Fibroblast of skin of right quadriceps (primary cell): ENCODE measurements at regions not wholly inside any gene's neighbourhood (a gene's known extent, or its start where the extent isn't known, plus 50 kb on each side); places are given as distances from the start of the nearest gene placed in this dataset.
A peak's percentile ranks its signal among the peaks of the same experiment; 100 is the strongest.

Experiments used
- DNase-seq: peaks from one replicate; pipeline ENCODE4 v3.0.0-alpha.2; 2013

DNA sequence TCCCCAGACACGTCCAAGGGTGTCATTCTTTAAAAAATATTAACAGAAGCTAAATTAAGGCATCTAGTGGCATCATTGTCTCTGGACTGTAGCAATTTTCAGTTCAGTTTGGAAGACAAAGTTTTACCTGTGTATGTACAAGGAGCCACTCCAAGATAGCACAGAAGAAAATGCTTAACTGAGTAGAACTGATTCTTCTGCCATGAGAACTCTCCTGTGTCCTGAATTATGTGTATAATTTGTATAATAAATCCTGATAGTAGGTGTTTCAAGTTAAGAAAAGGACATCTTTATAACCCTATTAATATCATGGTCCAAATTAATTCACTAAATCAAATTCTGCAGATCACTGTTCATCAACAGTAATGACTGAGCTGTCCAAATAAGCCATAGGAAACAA is 1104.0 kb downstream of the XPNPEP1 start:
- DNase-seq, result no peak

DNA sequence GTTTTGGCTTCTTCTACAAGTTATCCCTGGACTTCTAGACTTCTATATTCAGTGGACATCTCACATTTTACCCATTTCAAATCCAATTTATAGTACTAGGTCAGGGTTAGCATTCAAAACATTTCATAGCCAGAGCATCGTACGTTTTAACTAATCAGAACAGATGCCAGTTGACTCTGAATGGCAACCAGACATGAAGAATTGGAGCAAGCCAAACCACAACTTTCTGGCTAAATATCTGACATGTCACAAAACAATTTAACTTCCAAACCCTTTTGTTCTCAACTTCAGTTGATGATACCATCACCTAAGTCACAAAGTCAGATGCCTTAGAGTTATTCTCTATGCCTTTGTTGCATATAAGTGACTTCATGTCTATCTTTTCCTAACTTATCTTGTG is 1105.7 kb downstream of the XPNPEP1 start:
- DNase-seq, result no peak

DNA sequence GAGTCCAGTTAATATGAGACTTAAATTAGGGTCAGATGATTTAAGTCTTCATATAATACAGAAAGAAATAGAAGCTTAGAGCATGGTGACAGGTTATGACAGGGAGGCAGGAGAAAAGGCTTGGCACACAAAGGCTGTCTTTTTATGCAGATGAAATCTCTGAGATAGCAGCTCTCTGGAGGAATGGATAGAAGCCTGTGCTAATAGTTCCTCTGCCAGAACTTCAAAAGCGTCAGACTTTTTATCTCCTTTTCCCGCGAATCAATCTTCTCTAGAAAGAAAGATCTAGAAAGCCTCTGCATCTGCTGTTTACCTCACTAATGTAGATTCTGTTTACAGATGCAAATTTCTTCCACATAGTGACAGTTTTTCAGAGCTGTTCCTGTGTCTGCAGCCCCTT is 1106.2 kb downstream of the XPNPEP1 start:
- no peak for DNase-seq

DNA sequence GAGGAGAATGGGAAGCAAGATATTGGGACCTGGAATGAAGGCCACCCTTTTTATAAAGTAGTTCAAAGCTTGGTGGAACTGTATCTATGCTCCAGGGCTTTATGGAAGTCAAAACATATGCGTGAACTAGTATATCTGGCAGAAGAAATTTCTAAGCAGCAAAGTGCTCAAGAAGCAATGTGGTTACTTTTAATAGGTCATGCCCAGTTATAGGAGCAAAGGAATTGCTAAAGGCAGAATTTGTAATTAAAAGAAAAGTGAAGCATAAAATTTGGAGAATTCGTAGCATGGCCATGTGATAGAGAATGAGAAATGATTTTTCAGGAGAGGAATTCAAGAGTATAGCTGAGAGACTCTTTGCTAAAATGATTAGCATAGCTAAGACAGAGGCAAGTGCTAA is 1110.4 kb downstream of the XPNPEP1 start:
- DNase-seq, result no peak

DNA sequence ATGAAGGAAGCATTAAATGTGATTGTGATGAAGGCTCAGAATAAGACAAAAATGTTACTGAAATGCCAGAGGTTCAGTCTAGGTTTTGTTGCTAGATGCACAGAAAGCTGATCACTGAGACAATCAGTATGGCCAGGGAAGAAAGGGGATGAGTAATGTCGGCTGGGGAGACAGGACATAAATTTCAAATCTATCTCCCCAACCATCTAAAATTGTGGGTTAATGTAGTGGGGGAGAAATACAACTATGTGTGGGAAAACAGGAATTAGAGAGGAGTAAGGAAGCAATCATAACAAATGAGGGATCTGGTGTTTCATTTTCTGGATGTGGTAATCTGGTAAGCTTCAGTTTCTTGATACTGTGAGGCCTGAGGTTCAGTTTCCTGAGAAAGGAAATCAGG is 1111.0 kb downstream of the XPNPEP1 start:
- peak; percentile 89 for DNase-seq

DNA sequence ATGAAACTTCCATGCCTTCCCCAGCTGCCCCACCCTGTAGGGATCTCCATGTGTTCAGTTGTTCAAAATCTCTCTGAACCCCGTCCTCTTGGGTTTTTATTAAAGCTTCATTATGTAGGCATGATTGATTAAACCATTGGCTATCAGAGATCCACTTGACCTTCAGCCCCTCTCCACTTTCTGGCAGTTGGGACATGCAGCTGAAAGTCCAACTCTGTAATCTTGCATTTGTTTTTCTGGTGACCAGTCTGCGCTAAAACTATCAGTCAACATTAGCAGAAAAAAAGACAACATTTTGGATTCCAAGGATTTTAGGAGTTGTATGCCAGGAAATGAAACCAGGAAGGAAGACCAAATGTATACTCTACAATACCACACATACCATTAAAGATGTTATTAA is 1115.1 kb downstream of the XPNPEP1 start:
- no peak for DNase-seq

DNA sequence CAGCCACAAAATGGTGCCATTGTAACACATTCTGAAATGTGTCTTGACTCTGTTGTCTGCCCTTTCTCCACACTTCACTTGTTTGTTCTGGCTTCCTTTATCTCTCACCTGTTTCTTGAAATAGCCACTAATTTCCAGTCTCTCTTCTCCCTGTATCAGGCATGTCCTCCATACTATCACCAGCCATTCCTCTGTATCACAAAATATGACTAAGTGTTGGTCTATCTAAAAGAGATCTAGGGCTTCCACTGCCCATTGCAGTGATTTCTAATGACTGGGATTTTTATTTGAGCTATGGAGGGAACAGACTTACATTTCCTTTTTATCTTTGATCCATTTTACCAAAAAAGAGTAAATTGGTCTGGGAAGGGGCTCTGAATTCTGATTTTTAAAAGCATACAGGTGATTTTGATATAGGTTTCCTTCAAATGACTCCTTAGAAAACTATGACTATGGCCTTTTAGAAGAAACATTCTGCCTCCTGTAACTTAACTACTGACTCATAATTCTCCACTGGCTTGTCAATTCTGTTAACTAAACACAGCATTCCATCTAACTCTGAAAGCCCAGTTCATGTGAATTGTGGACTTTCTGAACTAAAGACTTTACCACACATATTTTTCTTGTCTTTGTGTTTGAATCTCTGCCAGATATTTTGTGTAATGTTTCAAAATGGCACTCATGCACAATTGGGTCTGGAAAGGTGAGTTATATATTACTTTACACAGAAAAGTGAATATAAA is 1121.4 kb downstream of the XPNPEP1 start:
- DNase-seq, result peak; percentile 90

DNA sequence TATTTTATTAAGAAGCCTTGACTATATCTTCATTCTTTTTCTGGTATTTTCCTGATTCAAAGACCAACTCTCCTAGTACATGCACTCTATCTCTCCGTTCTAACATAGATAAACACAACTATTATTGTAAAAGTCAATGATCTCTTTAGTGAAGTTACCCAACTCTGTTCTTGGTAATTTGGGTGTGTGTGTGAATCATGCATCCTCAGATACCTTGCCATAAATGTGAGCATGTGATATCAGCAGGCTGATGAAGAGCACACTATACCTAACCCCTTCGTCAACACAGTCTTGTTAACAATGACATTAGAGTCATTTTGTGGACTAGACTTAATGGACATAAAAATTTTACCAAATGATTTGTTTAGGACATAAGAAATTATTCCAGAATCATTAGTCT is 1122.1 kb downstream of the XPNPEP1 start:
- DNase-seq, result no peak

DNA sequence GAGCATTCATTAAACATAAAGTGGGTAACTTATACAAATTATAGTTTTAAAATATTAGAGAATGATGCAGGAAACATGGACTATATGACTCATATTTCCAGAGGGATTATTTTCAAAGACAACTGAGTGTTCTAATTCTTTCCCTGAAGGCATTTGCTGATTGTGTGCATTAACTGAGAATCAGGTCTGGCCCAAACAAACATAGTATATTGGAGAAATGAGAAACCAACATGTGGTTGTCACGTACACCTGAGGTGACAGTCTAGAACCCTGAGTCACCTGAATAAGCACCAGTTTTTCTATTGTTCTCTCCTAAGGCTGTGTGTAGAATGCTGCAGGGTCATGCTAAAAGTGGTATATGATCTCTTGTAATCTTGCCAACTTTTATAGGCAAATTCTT is 1125.7 kb downstream of the XPNPEP1 start:
- no peak for DNase-seq

DNA sequence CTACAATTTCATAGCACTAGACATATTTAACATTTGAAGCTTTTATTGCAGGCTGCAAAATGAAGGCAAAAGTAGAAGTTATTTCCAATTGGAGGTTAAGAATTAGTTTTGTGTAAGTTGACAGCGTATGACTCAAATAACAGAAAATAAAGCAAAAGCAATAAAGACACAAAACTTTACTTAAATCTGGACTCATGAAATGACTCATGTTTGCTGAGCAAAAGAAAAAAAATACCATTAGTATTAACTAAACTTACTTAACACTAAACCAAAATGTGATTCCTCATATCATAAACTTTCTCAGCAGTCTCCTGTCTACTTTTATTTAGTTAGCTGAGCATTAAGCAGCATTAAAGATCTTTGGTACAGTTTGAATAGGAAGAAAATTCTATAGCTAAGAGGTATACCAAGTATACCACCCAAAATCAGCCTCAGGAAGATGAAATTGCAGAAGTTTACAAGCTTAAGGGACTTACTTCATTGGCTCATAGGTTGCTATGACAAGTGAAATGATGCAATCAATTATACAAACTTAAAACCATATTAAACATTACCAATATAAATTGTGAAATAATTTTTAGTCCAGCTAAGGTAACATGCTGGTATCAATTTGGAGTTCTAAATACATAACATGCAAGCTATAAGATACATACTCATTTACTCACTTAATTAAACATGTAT is 1131.4 kb downstream of the XPNPEP1 start:
- DNase-seq, result peak; percentile 57

DNA sequence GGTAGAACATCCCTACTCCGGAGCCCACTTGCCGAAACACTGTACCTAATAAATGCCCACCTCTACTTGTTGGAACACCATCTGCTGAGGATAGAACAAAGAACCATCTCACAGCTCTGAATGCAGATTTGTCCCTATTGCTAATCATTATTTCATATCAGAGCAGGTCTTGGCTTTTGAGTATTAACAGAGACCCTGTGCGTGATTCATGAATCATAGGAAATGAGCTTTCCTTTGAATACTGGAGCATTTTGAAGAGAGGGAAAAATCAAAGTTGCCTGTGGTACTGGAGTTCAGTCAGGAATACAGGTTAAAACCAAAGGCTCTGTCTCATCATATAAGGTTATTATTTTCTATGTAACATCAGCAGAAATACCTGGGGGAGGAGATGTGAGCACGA is 1132.3 kb downstream of the XPNPEP1 start:
- no peak for DNase-seq

DNA sequence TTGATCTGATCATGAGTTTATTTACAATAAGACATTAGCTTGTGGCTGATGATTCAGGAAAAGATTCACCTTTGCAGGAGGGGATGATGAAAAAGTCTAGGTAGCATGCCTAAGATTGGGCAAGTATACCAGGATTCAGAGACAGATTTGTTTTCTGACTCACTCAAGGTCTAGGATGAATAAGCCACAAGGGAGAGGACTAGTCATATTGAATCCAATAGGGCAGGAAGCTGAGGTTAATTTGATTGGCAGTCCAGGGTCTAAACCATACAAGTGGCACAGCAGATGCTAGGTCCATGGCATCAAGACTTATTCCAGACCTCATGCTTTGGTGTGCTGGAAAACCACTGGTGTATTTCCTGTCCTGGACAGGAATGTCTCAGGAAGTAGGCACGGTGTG is 1133.4 kb downstream of the XPNPEP1 start:
- DNase-seq, result peak; percentile 82

DNA sequence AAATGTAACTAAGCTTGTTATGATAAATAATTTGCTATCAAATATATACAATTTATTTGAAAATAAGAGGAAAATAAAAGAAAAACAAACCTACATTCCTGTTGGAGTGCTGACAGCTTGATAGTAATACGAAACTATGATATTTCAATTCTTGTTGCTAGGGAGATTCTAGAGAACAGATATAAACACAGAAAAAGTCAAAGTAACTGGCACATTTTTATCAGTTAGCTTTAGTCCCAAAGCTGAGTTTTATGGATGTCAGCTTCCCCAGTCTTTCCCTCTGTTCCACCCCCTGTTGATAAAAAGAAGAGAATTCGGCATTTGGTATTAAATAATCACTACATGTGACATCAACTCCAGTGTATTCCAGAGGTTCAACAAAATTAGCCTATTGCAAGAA is 1134.0 kb downstream of the XPNPEP1 start:
- no peak for DNase-seq

DNA sequence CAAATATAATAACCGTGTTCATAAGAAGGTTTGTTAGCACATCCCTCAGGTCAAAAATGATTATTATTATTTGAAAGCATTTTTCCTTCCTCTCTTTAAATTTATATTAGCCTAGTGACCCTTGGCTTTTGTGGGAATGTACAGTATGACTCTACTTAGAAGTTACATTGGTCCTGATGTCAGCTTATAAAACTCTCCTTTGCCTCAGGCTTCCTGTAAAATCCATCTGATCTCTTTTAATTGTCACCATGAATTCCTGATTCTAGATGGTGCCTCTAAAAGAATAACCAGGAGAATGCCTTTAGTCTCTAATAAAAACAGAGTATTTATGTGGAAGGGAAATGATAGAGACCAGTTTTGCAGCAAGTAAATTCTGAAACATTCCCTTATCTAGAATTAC is 1134.4 kb downstream of the XPNPEP1 start:
- DNase-seq, result no peak

DNA sequence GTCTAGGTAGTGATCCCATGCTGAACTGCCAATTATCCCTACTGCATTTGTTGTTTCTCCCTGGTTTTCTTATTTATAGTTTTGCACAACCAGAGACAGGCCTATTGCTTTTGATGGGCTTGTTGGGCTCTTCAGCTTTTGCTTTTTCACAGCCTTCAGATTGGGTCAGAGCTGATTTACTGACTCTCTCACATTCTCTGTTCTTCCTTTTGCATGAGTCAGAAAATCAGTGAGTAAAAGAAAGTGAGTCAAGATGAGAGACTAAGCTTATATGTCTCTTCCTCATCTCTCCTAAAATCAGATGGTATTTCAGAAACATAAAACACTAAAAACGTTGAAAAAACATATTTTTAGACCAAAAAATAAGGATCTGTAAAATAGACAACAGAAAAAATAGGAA is 1135.4 kb downstream of the XPNPEP1 start:
- DNase-seq, result peak; percentile 84

DNA sequence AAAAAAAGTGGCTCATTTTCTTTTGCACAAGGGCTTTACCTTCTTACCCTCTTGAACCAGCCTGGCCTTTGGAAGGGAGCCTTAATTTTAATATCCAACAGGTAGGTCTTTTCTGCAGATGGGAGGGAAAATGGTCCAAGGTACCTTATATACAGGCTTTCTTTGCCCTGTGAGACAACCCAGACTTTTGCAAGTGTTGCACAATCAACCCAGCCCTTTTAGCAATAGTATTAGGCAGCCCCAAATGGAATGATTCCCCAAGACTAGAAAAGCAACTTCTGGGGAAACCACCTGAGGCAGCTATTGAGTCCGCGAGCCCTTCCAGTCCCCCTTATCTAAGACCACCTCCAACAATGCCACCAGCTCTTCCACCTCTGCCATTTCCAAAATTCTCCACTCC is 1138.3 kb downstream of the XPNPEP1 start:
- no peak for DNase-seq

DNA sequence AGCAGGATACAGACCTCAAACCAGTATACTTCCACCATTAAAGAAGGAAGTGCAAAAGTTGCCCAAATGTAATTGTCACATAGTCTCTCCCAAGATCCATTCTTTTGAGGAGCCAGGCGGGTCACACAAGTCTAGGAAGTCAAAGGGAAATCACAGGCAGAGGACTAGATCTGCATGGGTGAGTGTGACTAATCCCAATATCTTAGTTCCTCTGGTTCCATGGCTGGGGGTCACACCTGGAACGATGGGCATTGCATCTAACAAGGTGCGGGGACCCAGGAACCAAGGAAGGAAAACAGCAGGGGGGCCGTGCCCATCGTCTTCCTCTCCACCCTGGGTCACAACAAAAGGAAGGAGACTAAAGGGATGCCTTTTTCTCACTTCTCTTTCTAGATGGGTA is 1138.8 kb downstream of the XPNPEP1 start:
- DNase-seq, result no peak

DNA sequence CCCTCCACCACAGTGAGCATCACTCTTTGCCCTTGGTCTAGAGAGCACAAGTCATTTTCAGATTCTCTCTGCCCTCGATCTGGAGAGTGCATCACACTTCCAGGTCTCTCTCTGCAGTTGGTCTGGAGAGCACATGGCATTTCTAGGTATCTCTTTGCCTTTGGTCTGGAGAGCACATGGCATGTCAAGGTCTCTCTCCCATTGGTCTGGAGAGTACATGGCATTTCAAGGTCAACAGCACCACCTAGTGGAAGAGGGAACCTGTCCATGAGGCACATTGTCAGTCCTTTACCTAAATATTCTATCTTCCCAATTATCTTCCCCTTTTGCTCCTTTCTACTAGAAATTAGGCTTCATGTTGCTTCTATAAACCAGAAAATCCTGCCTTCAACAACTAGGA is 1139.4 kb downstream of the XPNPEP1 start:
- DNase-seq, result peak; percentile 48

DNA sequence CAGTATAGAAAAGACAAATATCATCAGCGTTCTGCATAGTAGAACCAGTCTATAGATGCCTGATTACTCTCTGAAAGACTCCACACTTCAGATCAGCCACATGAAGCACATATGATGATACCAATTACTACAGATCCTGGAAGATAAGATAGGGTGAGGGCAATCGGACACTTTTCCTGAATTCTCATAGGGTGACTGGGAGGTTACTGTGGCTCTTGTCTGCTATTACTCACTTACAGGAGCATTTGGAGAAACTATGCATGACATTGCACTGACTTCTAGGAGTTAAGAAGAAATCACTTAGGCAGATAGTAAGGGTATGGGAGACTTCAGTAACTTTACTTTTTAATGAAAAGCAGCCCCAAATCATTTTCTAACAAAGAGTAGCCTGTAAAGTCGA is 1140.9 kb downstream of the XPNPEP1 start:
- peak; percentile 54 for DNase-seq

DNA sequence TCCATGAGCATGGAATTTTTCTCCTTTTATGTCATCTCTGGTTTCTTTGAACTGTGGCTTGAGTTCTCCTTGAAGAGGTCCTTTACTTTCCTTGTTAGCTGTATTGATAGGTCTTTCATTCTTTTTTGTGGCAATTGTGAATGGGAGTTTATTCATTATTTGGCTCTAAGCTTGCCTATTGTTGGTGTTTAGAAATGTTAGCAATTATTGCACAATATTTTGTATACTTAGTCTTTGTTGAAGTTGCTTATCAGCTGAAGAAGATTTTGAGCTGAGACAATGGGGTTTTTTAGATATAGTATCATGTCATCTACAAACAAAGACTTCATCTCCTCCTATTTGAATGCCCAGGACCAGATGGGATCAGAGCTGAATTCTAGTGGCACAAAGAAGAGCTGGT is 1143.8 kb downstream of the XPNPEP1 start:
- DNase-seq, result no peak

DNA sequence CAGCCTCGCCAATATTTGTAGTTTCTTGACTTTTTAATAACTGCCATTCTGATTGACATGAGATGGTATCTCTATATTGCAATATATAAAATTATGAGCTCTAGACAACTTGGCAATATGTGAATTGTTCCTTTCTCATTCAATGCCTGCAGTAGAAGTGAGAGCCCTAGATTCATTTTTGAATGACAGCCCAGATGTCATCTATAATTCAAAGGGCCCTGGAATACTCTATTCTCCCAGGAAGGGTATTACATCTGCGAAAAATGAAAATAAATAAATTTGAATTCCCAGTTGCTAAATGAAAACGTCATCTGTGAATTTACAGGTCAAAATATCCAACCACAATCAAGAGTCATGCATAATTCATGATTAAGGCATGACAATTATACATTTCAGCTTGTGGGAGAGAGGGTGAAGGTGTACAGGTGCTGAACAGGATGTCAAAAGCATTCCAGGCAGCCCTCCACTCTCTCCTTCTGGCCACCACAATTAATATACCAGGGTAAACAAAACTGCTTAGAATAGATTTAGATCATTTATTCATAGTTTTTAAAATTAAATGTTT is 1147.3 kb downstream of the XPNPEP1 start:
- no peak for DNase-seq

DNA sequence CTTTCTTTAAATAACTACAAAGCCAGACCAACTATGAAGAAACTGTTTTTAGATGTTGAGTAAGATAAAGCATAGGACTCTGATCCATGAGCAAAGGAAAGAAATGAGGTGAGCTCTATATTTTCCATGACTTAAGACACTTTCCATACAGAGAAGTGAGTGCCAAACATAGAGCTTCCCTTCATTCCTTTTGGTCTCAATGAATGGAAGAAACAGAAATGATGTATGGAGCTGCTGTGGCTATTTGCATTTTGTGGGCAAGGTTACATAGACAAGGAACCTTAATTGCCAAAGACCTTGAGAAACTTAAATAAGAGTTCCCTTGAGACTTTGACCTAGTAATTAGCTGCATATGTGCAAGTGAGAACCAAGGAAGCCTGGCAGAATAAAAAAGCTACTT is 1152.2 kb downstream of the XPNPEP1 start:
- peak; percentile 53 for DNase-seq

DNA sequence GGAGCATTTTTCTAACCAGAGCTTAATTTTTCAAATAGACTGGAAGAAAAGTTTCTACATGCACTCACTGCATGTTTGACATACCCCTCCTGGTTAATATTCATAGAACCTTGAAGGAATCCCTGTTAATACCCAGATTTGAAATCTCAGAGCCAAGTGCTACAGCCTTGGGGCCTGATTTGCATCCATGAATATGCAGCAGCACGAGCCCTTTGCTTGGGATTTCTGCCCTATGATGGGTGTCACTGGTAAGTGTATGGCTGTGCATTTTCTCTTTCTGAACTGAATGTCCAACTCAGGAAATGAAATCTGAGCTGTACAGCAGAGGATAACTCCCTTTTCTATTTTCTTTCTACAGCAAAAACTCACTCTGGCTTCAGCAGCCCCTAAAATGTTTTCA is 1157.5 kb downstream of the XPNPEP1 start:
- DNase-seq, result no peak

DNA sequence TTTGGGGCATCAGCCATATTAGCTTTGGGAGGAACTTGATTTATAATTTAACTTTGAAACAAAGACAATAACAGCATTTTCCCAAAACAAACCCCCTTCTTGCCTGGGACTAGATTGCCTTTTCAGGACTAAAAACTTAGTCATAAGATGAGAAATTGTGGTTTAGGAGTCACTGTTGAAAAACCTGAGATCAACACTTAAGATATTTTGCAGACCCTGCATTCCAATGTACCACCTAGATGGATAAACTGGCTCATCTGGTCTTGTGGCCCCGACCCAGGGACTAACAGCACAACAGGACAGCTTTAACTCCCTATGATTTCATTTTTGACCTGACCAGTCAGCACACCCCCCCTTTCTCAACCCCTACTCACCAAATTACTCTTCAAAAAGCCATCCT is 1165.4 kb downstream of the XPNPEP1 start:
- peak; percentile 60 for DNase-seq

DNA sequence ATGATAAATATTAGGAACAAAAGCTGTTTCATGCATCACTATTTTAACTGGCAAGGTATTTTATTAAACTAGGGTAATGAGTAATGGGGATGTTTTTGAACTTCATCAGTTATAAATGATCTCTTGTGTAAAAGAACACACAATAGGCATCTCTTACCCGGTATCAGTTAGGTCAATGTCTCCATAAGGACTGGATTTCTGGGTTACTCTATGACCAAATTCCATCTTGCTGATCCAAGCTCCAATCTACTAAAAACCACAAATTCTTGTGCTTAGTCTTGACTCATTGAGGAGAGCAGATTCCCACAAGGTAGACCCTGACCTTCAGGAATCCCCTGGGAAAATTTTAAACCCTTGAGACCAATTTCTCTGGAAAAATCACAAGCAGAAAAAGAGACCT is 1167.7 kb downstream of the XPNPEP1 start:
- peak; percentile 76 for DNase-seq
